Kidney tubule cell (primary cell): ENCODE measurements at regions not wholly inside any gene's neighbourhood (a gene's known extent, or its start where the extent isn't known, plus 50 kb on each side); places are given as distances from the start of the nearest gene placed in this dataset.
A peak's percentile ranks its signal among the peaks of the same experiment; 100 is the strongest.

Source experiments
- DNase-seq: peaks from one replicate; pipeline ENCODE4 v3.0.0-alpha.2; 2018; ENCODE audit warnings: low spot score

GRCh38 chr2:70397186-70397585 lies 95.3 kb upstream of the FAM136A start:
- DNase-seq, result no peak

GRCh38 chr2:70396612-70397011 lies 94.7 kb upstream of the FAM136A start:
- DNase-seq, result no peak

GRCh38 chr2:70393881-70394280 lies 92.0 kb upstream of the FAM136A start:
- no peak for DNase-seq

- DNase-seq, result peak; percentile 40
Observed at GRCh38 chr2:70391988-70392387, 90.1 kb upstream of the FAM136A start.

DNA sequence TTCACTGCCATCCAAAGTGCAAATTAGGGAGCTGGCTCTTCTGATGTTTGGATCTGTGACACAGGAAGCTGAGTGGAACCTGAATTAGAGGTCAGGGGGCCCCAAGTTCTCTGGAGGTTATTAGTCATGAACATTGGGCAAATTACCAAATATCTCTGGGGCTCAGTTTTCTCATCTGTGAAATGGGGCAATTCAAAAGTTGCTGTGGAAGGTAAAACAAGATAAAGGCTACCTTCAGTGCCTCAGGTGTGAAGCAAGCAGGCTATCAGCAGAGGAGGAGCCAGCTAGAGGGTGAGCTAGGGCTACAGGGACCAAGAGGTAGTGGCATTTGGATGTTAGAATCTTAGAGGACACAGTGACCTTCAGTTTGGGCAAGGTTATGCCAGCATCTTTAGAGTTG lies 89.4 kb upstream of the FAM136A start:
- no peak for DNase-seq

- no peak for DNase-seq
Observed at GRCh38 chr2:70388813-70389212, 86.9 kb upstream of the FAM136A start.

DNA sequence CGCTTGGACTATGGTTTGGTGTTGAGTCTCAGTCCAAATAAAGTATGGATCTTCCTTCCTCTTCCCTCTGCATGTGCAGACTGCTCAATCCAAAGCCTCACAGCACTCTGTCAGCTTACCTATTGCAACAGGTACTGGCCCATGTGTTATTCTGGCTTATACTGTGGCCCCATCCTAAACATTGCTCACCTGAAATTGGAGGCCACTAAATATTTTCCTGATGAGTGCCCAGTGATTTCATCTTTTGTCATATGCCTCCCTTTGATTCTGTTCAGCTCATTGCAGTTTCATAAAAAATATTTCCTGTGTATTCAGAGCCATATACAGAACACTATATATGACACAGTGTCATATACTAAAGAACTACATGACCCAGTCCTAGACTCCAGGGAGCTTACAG lies 86.3 kb upstream of the FAM136A start:
- peak; percentile 82 for DNase-seq

DNA sequence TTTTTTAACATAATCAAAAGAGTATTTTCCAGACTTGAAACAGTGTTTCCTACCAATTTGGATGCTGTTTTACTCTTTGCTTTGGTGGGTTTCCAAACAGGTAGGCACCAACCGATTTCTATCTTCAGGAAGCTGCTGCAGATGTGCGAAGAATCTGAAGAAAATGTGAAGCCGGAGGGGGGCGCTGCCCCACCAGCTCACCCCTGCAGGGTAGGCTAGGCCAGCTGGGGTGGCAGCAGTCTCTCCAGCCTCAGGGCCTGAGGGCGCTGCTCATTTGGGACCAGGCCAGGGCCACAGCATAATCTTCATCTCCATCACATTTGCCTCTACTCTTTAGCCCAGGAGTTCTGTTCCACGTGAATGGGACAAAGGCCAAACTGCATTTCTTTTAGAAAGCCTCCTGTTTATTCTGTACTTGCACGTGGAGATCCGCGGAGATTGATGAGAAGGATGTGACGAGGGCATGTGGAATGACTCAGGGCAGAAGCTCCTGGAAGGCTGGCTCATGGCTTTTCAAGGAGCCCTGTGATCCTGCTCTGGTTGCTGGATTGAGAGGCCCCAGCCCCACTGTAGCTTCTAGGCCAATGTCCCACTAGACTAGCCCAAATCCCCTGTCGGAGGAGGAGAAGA lies 84.2 kb upstream of the FAM136A start:
- peak; percentile 43 for DNase-seq

- DNase-seq, result no peak
Observed at GRCh38 chr2:70385204-70385603, 83.3 kb upstream of the FAM136A start.

DNA sequence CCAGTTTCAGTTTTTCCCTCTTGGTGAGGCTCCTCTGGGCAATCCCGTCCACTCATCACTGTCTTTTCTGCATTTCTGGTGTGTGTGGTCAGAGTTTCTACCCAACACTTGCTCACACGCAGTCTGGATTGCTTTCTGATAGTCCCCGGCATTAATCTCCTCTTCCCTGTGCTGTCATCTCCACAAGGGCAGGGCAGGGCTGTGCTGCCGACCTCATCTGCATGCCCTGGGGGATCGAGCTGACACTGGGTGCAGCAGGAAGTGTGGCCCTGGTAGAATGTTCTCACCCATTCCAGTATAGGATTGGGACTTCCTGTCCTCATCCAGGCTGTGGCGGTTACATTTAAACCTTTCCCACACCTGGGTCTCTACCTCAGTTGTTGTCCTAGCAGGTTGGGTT lies 80.0 kb upstream of the FAM136A start:
- DNase-seq, result peak; percentile 94

DNA sequence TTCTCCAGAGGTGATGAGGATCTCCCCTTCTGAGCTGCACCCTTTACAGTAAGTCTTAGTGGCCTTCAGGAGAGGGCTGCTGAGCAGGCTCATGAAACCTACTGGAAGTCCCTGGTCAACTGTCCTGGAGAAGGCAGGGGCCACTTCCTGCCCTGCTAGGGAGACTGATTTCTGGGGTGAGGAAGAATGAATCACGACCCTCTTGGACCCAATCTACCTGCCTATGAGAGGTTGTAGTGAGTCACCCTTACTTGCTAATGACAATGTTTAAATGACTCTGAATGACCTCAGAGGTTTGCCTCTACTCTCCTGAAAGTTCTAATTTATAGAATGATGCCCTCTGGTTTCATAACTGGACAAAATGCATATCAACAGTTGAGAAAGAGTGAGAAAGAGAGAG lies 79.4 kb upstream of the FAM136A start:
- DNase-seq, result peak; percentile 92

DNA sequence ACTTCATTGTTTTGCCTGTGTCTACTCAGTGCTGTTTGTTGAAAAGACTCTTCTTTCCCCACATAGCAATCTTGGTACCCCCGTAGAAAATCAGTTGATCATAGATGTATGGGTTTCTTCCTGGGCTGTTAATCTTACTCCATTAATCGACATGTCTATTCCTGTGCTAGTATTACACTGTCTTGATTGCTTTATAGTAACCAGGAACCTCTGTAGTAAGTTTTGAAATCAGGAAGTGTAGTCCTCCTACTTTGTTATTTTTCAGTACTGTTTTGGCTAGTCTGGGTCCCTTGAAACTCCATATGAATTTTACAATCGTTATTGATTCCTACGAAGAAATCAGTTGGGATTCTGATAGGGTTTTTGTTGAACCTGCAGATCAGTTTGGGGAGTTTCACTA lies 78.8 kb upstream of the FAM136A start:
- no peak for DNase-seq

- no peak for DNase-seq
Observed at GRCh38 chr2:70374616-70375015, 72.7 kb upstream of the FAM136A start.

DNA sequence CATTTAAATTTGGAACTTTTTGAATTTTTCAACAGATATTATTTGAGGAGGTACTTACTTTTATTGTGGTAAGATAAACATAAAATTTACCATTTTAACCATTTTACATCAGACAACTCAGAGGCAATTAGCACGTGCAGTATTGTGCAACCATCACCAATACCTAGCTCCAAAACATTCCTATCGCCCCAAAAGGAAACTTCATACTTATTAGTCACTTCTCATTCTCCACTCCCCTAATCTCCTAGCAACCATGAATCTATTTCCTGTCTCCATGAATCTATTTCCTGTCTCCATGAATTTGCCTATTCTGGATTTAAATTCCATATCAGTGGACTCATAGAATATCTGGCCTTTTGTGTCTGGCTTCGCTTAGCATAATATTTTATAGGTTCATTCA lies 69.9 kb upstream of the FAM136A start:
- DNase-seq, result peak; percentile 90

DNA sequence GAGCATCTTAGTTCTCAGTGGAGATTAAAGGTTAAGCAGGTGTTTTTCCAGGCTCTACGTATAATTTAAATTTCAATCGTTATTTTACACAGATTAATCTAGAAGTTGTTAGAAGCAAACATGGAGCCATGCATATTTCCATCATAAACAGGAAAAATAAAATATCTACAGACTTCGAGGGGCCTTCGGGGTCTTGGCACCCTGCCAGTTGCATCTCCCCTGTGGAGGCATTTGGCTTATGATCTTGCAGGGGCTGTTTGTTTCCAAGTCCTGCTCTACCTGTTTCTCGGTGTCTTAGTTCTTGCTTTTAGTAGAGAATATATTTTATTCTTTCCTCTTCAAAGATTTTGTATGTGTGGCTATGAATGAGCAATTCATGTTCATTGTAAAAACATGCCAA lies 67.2 kb upstream of the FAM136A start:
- DNase-seq, result no peak

- no peak for DNase-seq
Observed at GRCh38 chr2:70368545-70368944, 66.7 kb upstream of the FAM136A start.

GRCh38 chr2:70367722-70368323 lies 66.0 kb upstream of the FAM136A start:
- DNase-seq, result peak; percentile 65

- DNase-seq, result peak; percentile 54
Observed at GRCh38 chr2:70362661-70363060, 60.8 kb upstream of the FAM136A start.

GRCh38 chr2:70360661-70361270 lies 58.9 kb upstream of the FAM136A start:
- no peak for DNase-seq

DNA sequence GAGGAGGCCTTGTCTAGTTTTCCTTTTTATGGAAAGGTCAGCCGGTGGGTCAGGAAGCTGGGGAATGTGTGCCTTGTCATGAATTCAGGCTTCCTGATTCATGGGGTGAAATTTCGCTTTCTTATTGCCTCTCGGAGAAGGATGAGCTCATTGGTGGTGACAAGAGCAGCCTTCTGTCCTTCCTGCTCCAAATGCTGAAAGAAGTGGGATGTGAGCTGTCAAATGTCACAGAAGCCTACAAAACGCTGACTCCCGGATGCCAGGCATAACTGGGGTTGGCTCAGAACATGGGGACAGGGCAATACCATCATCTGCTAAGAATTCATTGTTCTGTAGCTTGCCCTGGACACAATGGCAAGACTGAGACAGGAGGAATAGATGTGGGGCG lies 55.8 kb upstream of the FAM136A start:
- peak; percentile 74 for DNase-seq

- peak; percentile 24 for DNase-seq
Observed at GRCh38 chr2:70356941-70357683, 55.2 kb upstream of the FAM136A start.

- peak; percentile 62 for DNase-seq
Observed at GRCh38 chr2:70354264-70354949, 52.5 kb upstream of the FAM136A start.
